ENCODE measurements at regions not wholly inside any gene's neighbourhood (a gene's known extent, or its start where the extent isn't known, plus 50 kb on each side); places are given as distances from the start of the nearest gene placed in this dataset.

GRCh38 chr5:99010294-99010693 lies 81.5 kb upstream of the CHD1 start:
- TF ChIP-seq YY1 (IDR thresholded peaks at IDR 0.05; ENCODE audit: insufficient read depth, insufficient read length) (no peak), SUZ12 (IDR thresholded peaks at IDR 0.05; ENCODE audit: extremely low read depth, insufficient read depth, insufficient read length) (no peak)
